HCT116 (cell line): ENCODE measurements at regions not wholly inside any gene's neighbourhood (a gene's known extent, or its start where the extent isn't known, plus 50 kb on each side); places are given as distances from the start of the nearest gene placed in this dataset.

Source experiments
- ATAC-seq: fragments of 200-7000 bp; cut with Tn5 transposase; 2 replicates; pipeline ENCODE4 v1.9.1; 2020; ENCODE audit warnings: mild to moderate bottlenecking, moderate library complexity
- BruUV-seq: library from RNA; stranded (reverse); fragments of 400-500 nt; replicated peaks from 2 replicates; lab custom pipeline; 2021; lab: Mats Ljungman, UMichigan
- CTCF ChIA-PET: fragments of 300-600 bp; sonication (Branson Sonifier 250); formaldehyde crosslinking; loops from one replicate; lab custom pipeline; 2021; ENCODE audit warnings: antibody characterized with exemption; lab: Charles Lee
- POLR2A ChIA-PET: fragments of 300-600, 350-600 bp; sonication (Branson Sonifier 250); formaldehyde crosslinking; loops from one replicate; lab custom pipeline; 2021; ENCODE audit warnings: antibody characterized with exemption; lab: Charles Lee
- RAD21 ChIA-PET, 2 experiments: fragments of 300-600 bp; sonication (Branson Sonifier 250); formaldehyde crosslinking; loops; one replicate each; lab custom pipeline; 2023; ENCODE audit warnings: low total read pairs in 2 of 2; ENCODE audit not compliant: uncharacterized antibody in 2 of 2, unreplicated experiment in 2 of 2, low non-redundant PET in 1 of 2; lab: Charles Lee
- DNase-seq: peaks from one replicate; pipeline ENCODE4 v3.0.0-alpha.2; 2010; ENCODE audit warnings: low read depth, low spot score
- H2AFZ ChIP-seq: fragments of 200-600 bp; shearing (Covaris generic), sonication (generic); 2 replicates; pipeline ENCODE4 v1.6.1; 2017; ENCODE audit warnings: low read depth, mixed run types, mixed read lengths, antibody characterized with exemption, low read length; ENCODE audit not compliant: poor library complexity, severe bottlenecking
- H3K27ac ChIP-seq: 2 replicates; pipeline ENCODE4 v1.5.1; 2012; ENCODE audit warnings: low read depth, low read length
- H3K27me3 ChIP-seq: fragments of 200-600 bp; sonication (generic); 2 replicates; pipeline ENCODE4 v1.6.1; 2016; ENCODE audit warnings: mixed run types, low read length, mixed read lengths; ENCODE audit not compliant: insufficient read depth
- H3K36me3 ChIP-seq, 2 experiments: fragments of 200-500 bp in 1 of 2; fragments of 200-600 bp in 1 of 2; sonication (Bioruptor generic) in 1 of 2; sonication (generic) in 1 of 2; 2 replicates each; pipeline versions ENCODE4 v1.5.1 to v1.6.1; 2014 to 2016; ENCODE audit warnings: low read length in 2 of 2, inconsistent platforms in 1 of 2, mixed read lengths in 1 of 2, mixed run types in 1 of 2; ENCODE audit not compliant: insufficient read depth in 2 of 2, control insufficient read depth in 1 of 2
- H3K4me1 ChIP-seq, 2 experiments: fragments of 200-600 bp in 1 of 2; sonication (generic) in 1 of 2; 2 replicates each; pipeline versions ENCODE4 v1.5.1 to v1.6.1; 2012 to 2017; ENCODE audit warnings: low read length in 2 of 2, inconsistent platforms in 1 of 2, mild to moderate bottlenecking in 1 of 2, mixed read lengths in 1 of 2, mixed run types in 1 of 2, moderate library complexity in 1 of 2; ENCODE audit not compliant: insufficient read depth in 2 of 2, control insufficient read depth in 1 of 2
- H3K4me2 ChIP-seq: fragments of 200-600 bp; sonication (generic); 2 replicates; pipeline ENCODE4 v1.6.1; 2017; ENCODE audit warnings: mixed run types, low read length, mixed read lengths
- H3K4me3 ChIP-seq, 2 experiments: fragments of 200-600 bp in 1 of 2; sonication (generic) in 1 of 2; replicated peaks in 1 of 2; 2 replicates each; pipeline ENCODE4 v1.5.1; 2011 to 2016; ENCODE audit warnings: low read length in 2 of 2, control low read depth in 1 of 2, low read depth in 1 of 2, mild to moderate bottlenecking in 1 of 2, mixed read lengths in 1 of 2, mixed run types in 1 of 2
- H3K79me2 ChIP-seq: fragments of 200-600 bp; sonication (generic); 2 replicates; pipeline ENCODE4 v1.6.1; 2017; ENCODE audit warnings: mild to moderate bottlenecking, mixed run types, low read length, moderate library complexity, mixed read lengths; ENCODE audit not compliant: insufficient read depth
- H3K9ac ChIP-seq: fragments of 200-600 bp; sonication (generic); 2 replicates; pipeline ENCODE4 v1.6.1; 2016; ENCODE audit warnings: low read length, mixed read lengths
- H3K9me2 ChIP-seq: fragments of 200-600 bp; sonication (generic), shearing (Covaris generic); 2 replicates; pipeline ENCODE4 v1.6.1; 2017; ENCODE audit warnings: mixed run types, mild to moderate bottlenecking, moderate library complexity; ENCODE audit not compliant: insufficient read depth
- H3K9me3 ChIP-seq, 2 experiments: fragments of 200-500 bp in 1 of 2; fragments of 200-600 bp in 1 of 2; sonication (Bioruptor generic) in 1 of 2; sonication (generic) in 1 of 2; 2 replicates each; pipeline ENCODE4 v1.6.1; 2014 to 2017; ENCODE audit warnings: low read length in 2 of 2, mixed read lengths in 2 of 2, inconsistent platforms in 1 of 2, low read depth in 1 of 2, mild to moderate bottlenecking in 1 of 2, mixed run types in 1 of 2, moderate library complexity in 1 of 2; ENCODE audit not compliant: control insufficient read depth in 1 of 2, insufficient read depth in 1 of 2
- H4K20me1 ChIP-seq: fragments of 200-600 bp; sonication (generic), shearing (Covaris generic); 2 replicates; pipeline ENCODE4 v1.6.1; 2017; ENCODE audit warnings: mixed run types, mild to moderate bottlenecking, moderate library complexity; ENCODE audit not compliant: insufficient read depth
- ATF3 ChIP-seq: IDR thresholded peaks from 2 replicates; pipeline ENCODE4 v1.6.1; 2012
- CEBPB ChIP-seq: IDR thresholded peaks from 2 replicates; pipeline ENCODE4 v1.6.1; 2012; ENCODE audit warnings: low read depth
- CTCF ChIP-seq, 3 experiments: fragments of 200-600 bp in 1 of 3; sonication (generic) in 1 of 3; IDR thresholded peaks in 2 of 3; conservative IDR thresholded peaks in 1 of 3; 2 replicates each; pipeline ENCODE4 v1.5.1; 2012 to 2017; ENCODE audit warnings: low read depth in 2 of 3, low read length in 2 of 3, antibody characterized with exemption in 1 of 3, borderline replicate concordance in 1 of 3, control low read depth in 1 of 3, mild to moderate bottlenecking in 1 of 3, mixed read lengths in 1 of 3, mixed run types in 1 of 3, moderate library complexity in 1 of 3; ENCODE audit not compliant: insufficient read depth in 1 of 3
- EGR1 ChIP-seq: IDR thresholded peaks from 2 replicates; pipeline ENCODE4 v1.6.1; 2012; ENCODE audit warnings: low read depth
- EZH2 ChIP-seq: fragments of 200-600 bp; sonication (generic); IDR thresholded peaks from 2 replicates; pipeline ENCODE4 v1.6.1; 2017; ENCODE audit warnings: antibody characterized with exemption, mixed run types
- EZH2phosphoT487 ChIP-seq: fragments of 200-600 bp; IDR thresholded peaks from 2 replicates; pipeline ENCODE4 v1.6.1; 2018; ENCODE audit warnings: antibody characterized with exemption, borderline replicate concordance
- FOSL1 ChIP-seq: IDR thresholded peaks from 2 replicates; pipeline ENCODE4 v1.6.1; 2012; ENCODE audit warnings: low read depth
- JUND ChIP-seq: IDR thresholded peaks from 2 replicates; pipeline ENCODE4 v1.6.1; 2012
- POLR2A ChIP-seq: IDR thresholded peaks from 2 replicates; pipeline ENCODE4 v1.7.0; 2011; ENCODE audit warnings: borderline replicate concordance; ENCODE audit not compliant: insufficient read depth, insufficient read length; ENCODE audit errors: extremely low read depth
- RAD21 ChIP-seq: IDR thresholded peaks from 2 replicates; pipeline ENCODE4 v1.6.1; 2012; ENCODE audit warnings: low read depth, mild to moderate bottlenecking
- SIN3A ChIP-seq: IDR thresholded peaks from 2 replicates; pipeline ENCODE4 v1.6.1; 2012; ENCODE audit warnings: low read depth
- SP1 ChIP-seq: IDR thresholded peaks from 2 replicates; pipeline ENCODE4 v1.6.1; 2012; ENCODE audit warnings: low read depth
- SRF ChIP-seq: IDR thresholded peaks from 2 replicates; pipeline ENCODE4 v1.6.1; 2012; ENCODE audit warnings: low read depth
- YY1 ChIP-seq: IDR thresholded peaks from 2 replicates; pipeline ENCODE4 v1.6.1; 2011; ENCODE audit warnings: low read length, low read depth, moderate library complexity, mild to moderate bottlenecking; ENCODE audit not compliant: insufficient replicate concordance; ENCODE audit errors: extremely low read depth
- ZBTB33 ChIP-seq: IDR thresholded peaks from 2 replicates; pipeline ENCODE4 v1.6.1; 2011; ENCODE audit warnings: mild to moderate bottlenecking, low read length, moderate library complexity; ENCODE audit not compliant: insufficient replicate concordance; ENCODE audit errors: extremely low read depth
- ZNF274 ChIP-seq: fragments of 200-500 bp; sonication (Bioruptor generic); IDR thresholded peaks from 2 replicates; pipeline ENCODE4 v1.6.1; 2014; ENCODE audit warnings: mild to moderate bottlenecking, low read depth, low read length, inconsistent platforms
- intact Hi-C: fragments of 100-400 bp; cut with micrococcal nuclease; formaldehyde crosslinking; loops from 2 replicates; pipeline ENCODE4 v1.10.0; 2022

GRCh38 chr2:40721595-40721994 lies 269.7 kb upstream of the SLC8A1 start:
- no peaks in the 10 kb centered on the region for H4K20me1 ChIP-seq
- H2AFZ ChIP-seq, result no peak overlapping the region
- H3K9ac ChIP-seq, result no peak overlapping the region
- no peak overlapping the region for H3K27ac ChIP-seq
- TF ChIP-seq YY1 (no peak), RAD21 (no peak), CEBPB (no peak), JUND (no peak), SP1 (no peak), CTCF (IDR thresholded peaks at IDR 0.05 in 2 of 3, conservative IDR thresholded peaks at IDR 0.05 in 1 of 3; ENCODE audit: borderline replicate concordance in 1 of 3, insufficient read depth in 1 of 3, low read depth in 2 of 3, low read length in 2 of 3) (no peak), SIN3A (no peak), EZH2 (no peak), EZH2phosphoT487 (no peak), POLR2A (no peak)
- H3K27me3 ChIP-seq, result no peaks in the 10 kb centered on the region
- BruUV-seq, result no TSS peak
- no peak for ATAC-seq
- H3K36me3 ChIP-seq, result no peaks in the 10 kb centered on the region
- no peak for DNase-seq
- no peak overlapping the region for H3K4me2 ChIP-seq
- ChIA-PET POLR2A (no interaction called here), CTCF (no interaction called here), RAD21 (no interaction called here)
- no peaks in the 10 kb centered on the region for H3K9me3 ChIP-seq
- H3K4me1 ChIP-seq, result no peaks in the 10 kb centered on the region
- H3K4me3 ChIP-seq, result no peak overlapping the region
- intact Hi-C loops, result no loop called here
- H3K79me2 ChIP-seq, result no peaks in the 10 kb centered on the region
- no peaks in the 10 kb centered on the region for H3K9me2 ChIP-seq

- Histone ChIP-seq H2AFZ (no peak overlapping the region), H3K4me2 (no peak overlapping the region), H3K9ac (no peak overlapping the region), H3K27ac (no peak overlapping the region), H3K9me2 (no peaks in the 10 kb centered on the region), H3K4me3 (no peak overlapping the region), H4K20me1 (no peaks in the 10 kb centered on the region), H3K4me1 (no peaks in the 10 kb centered on the region), H3K36me3 (no peaks in the 10 kb centered on the region), H3K27me3 (no peaks in the 10 kb centered on the region), H3K79me2 (no peaks in the 10 kb centered on the region), H3K9me3 (no peaks in the 10 kb centered on the region)
- ChIA-PET RAD21 (no interaction called here), CTCF (no interaction called here), POLR2A (no interaction called here)
- intact Hi-C loops, result no loop called here
- BruUV-seq, result no TSS peak
- ATAC-seq (no peak), DNase-seq (no peak)
- TF ChIP-seq ATF3 (no peak), FOSL1 (no peak), ZNF274 (no peak), CTCF (IDR thresholded peaks at IDR 0.05 in 2 of 3, conservative IDR thresholded peaks at IDR 0.05 in 1 of 3; ENCODE audit: borderline replicate concordance in 1 of 3, insufficient read depth in 1 of 3, low read depth in 2 of 3, low read length in 2 of 3) (no peak), RAD21 (no peak), ZBTB33 (no peak), YY1 (no peak), EGR1 (no peak), SRF (no peak)
Observed at GRCh38 chr2:40723194-40723593, 271.3 kb upstream of the SLC8A1 start.
